Retina (tissue), 1 donor: ENCODE measurements at regions not wholly inside any gene's neighbourhood (a gene's known extent, or its start where the extent isn't known, plus 50 kb on each side); places are given as distances from the start of the nearest gene placed in this dataset.

ENCODE experiments used
- DNase-seq: peaks from one replicate; pipeline ENCODE4 v3.0.0-alpha.2; 2016

GRCh38 chr2:67258831-67259230, 138.3 kb upstream of the ETAA1 start:
- DNase-seq, result no peak

GRCh38 chr2:67259556-67260342, 137.4 kb upstream of the ETAA1 start:
- DNase-seq, result peak; percentile 47

GRCh38 chr2:67260343-67261277, 136.5 kb upstream of the ETAA1 start:
- DNase-seq, result no peak

GRCh38 chr2:67267241-67267640, 129.9 kb upstream of the ETAA1 start:
- DNase-seq, result no peak

- DNase-seq, result no peak
Measured at GRCh38 chr2:67268797-67269196, 128.3 kb upstream of the ETAA1 start.

- DNase-seq, result no peak
Measured at GRCh38 chr2:67272195-67272594, 124.9 kb upstream of the ETAA1 start.

GRCh38 chr2:67277450-67277849, 119.7 kb upstream of the ETAA1 start:
- no peak for DNase-seq

- no peak for DNase-seq
Measured at GRCh38 chr2:67281101-67281500, 116.0 kb upstream of the ETAA1 start.

GRCh38 chr2:67283641-67284040, 113.5 kb upstream of the ETAA1 start:
- no peak for DNase-seq

- DNase-seq, result no peak
Measured at GRCh38 chr2:67286981-67287759, 110.0 kb upstream of the ETAA1 start.

- DNase-seq, result no peak
Measured at GRCh38 chr2:67289271-67289670, 107.9 kb upstream of the ETAA1 start.

- DNase-seq, result no peak
Measured at GRCh38 chr2:67289921-67290371, 107.2 kb upstream of the ETAA1 start.

- DNase-seq, result no peak
Measured at GRCh38 chr2:67290451-67291290, 106.5 kb upstream of the ETAA1 start.

- DNase-seq, result no peak
Measured at GRCh38 chr2:67294218-67294617, 102.9 kb upstream of the ETAA1 start.

GRCh38 chr2:67295406-67295805, 101.7 kb upstream of the ETAA1 start:
- DNase-seq, result no peak

- DNase-seq, result no peak
Measured at GRCh38 chr2:67295851-67296250, 101.3 kb upstream of the ETAA1 start.

GRCh38 chr2:67304300-67304890, 92.7 kb upstream of the ETAA1 start:
- DNase-seq, result no peak

GRCh38 chr2:67309281-67309680, 87.9 kb upstream of the ETAA1 start:
- no peak for DNase-seq

GRCh38 chr2:67311536-67311935, 85.6 kb upstream of the ETAA1 start:
- DNase-seq, result no peak

- DNase-seq, result no peak
Measured at GRCh38 chr2:67312871-67313270, 84.3 kb upstream of the ETAA1 start.

GRCh38 chr2:67313536-67313935, 83.6 kb upstream of the ETAA1 start:
- DNase-seq, result no peak

GRCh38 chr2:67318031-67318430, 79.1 kb upstream of the ETAA1 start:
- DNase-seq, result no peak
